Mesenchymal stem cell (in vitro differentiated cells and primary cell): ENCODE measurements at regions not wholly inside any gene's neighbourhood (a gene's known extent, or its start where the extent isn't known, plus 50 kb on each side); places are given as distances from the start of the nearest gene placed in this dataset.

Experiments
- DNase-seq: peaks from one replicate; pipeline ENCODE4 v3.0.0-alpha.2; 2013
- H2AFZ ChIP-seq: one replicate; pipeline ENCODE4 v1.6.1; 2013; ENCODE audit warnings: low read depth, mild to moderate bottlenecking, control low read depth, inconsistent platforms, low read length, moderate library complexity
- H2AK5ac ChIP-seq: 2 replicates; pipeline ENCODE4 v1.6.1; 2013; ENCODE audit warnings: low read length, moderate library complexity, mild to moderate bottlenecking, inconsistent platforms; ENCODE audit not compliant: severe bottlenecking
- H2BK120ac ChIP-seq: one replicate; pipeline ENCODE4 v1.6.1; 2013; ENCODE audit warnings: low read depth, mild to moderate bottlenecking, inconsistent platforms, low read length, moderate library complexity
- H2BK12ac ChIP-seq, 2 experiments: one replicate each; pipeline ENCODE4 v1.6.1; 2013; ENCODE audit warnings: inconsistent platforms in 2 of 2, low read length in 2 of 2, mild to moderate bottlenecking in 2 of 2, moderate library complexity in 2 of 2, control low read depth in 1 of 2
- H2BK15ac ChIP-seq: one replicate; pipeline ENCODE4 v1.6.1; 2013; ENCODE audit warnings: mild to moderate bottlenecking, low read depth, inconsistent platforms; ENCODE audit not compliant: poor library complexity, severe bottlenecking
- H2BK5ac ChIP-seq: 2 replicates; pipeline ENCODE4 v1.6.1; 2013; ENCODE audit warnings: low read depth, mild to moderate bottlenecking, low read length, control low read depth, inconsistent platforms; ENCODE audit not compliant: poor library complexity, severe bottlenecking
- H3K14ac ChIP-seq, 2 experiments: one replicate each; pipeline ENCODE4 v1.6.1; 2013; ENCODE audit warnings: inconsistent platforms in 2 of 2, low read length in 2 of 2, control low read depth in 1 of 2, mild to moderate bottlenecking in 1 of 2, moderate library complexity in 1 of 2
- H3K18ac ChIP-seq, 2 experiments: one replicate each; pipeline ENCODE4 v1.6.1; 2013; ENCODE audit warnings: inconsistent platforms in 2 of 2, low read length in 2 of 2, control low read depth in 1 of 2, low read depth in 1 of 2, mild to moderate bottlenecking in 1 of 2
- H3K23ac ChIP-seq, 2 experiments: one replicate each; pipeline ENCODE4 v1.6.1; 2013; ENCODE audit warnings: inconsistent platforms in 2 of 2, low read length in 2 of 2, mild to moderate bottlenecking in 2 of 2, moderate library complexity in 2 of 2, control low read depth in 1 of 2
- H3K27ac ChIP-seq: 2 replicates; pipeline ENCODE4 v1.5.1; 2013; ENCODE audit warnings: mild to moderate bottlenecking, moderate library complexity, low read length, control low read depth, inconsistent platforms; ENCODE audit not compliant: poor library complexity, severe bottlenecking
- H3K27me3 ChIP-seq, 2 experiments: 2 replicates each; pipeline versions ENCODE4 v1.6.1 to v1.7.0; 2013; ENCODE audit warnings: low read length in 2 of 2, mild to moderate bottlenecking in 2 of 2, moderate library complexity in 2 of 2, control low read depth in 1 of 2, inconsistent platforms in 1 of 2; ENCODE audit not compliant: control insufficient read depth in 1 of 2, insufficient read depth in 1 of 2
- H3K36me3 ChIP-seq, 2 experiments: 2 replicates each; pipeline versions ENCODE4 v1.6.1 to v1.7.0; 2013; ENCODE audit warnings: low read length in 2 of 2, control low read depth in 1 of 2, inconsistent platforms in 1 of 2, low read depth in 1 of 2, mild to moderate bottlenecking in 1 of 2; ENCODE audit not compliant: insufficient read depth in 2 of 2, control insufficient read depth in 1 of 2
- H3K4ac ChIP-seq, 2 experiments: one replicate each; pipeline ENCODE4 v1.6.1; 2013; ENCODE audit warnings: inconsistent platforms in 2 of 2, low read length in 2 of 2, mild to moderate bottlenecking in 2 of 2, moderate library complexity in 2 of 2, control low read depth in 1 of 2, low read depth in 1 of 2
- H3K4me1 ChIP-seq: 2 replicates; pipeline ENCODE4 v1.6.1; 2013; ENCODE audit warnings: low read depth, low read length, control low read depth; ENCODE audit not compliant: control insufficient read depth, insufficient read depth
- H3K4me2 ChIP-seq: 2 replicates; pipeline ENCODE4 v1.6.1; 2013; ENCODE audit warnings: low read length, mild to moderate bottlenecking, inconsistent platforms; ENCODE audit not compliant: poor library complexity, severe bottlenecking
- H3K4me3 ChIP-seq, 2 experiments: 2 replicates each; pipeline versions ENCODE4 v1.5.1 to v1.7.0; 2013; ENCODE audit warnings: low read length in 2 of 2, mild to moderate bottlenecking in 2 of 2, control low read depth in 1 of 2, low read depth in 1 of 2; ENCODE audit not compliant: insufficient read depth in 1 of 2
- H3K79me1 ChIP-seq: replicated peaks from 2 replicates; pipeline ENCODE4 v1.6.1; 2013; ENCODE audit warnings: mild to moderate bottlenecking, control low read depth, low read length, inconsistent platforms; ENCODE audit not compliant: poor library complexity, severe bottlenecking
- H3K9ac ChIP-seq: 2 replicates; pipeline ENCODE4 v1.7.0; 2013; ENCODE audit warnings: mild to moderate bottlenecking, low read length, moderate library complexity
- H3K9me3 ChIP-seq: 2 replicates; pipeline ENCODE4 v1.7.0; 2013; ENCODE audit warnings: mild to moderate bottlenecking, low read length; ENCODE audit not compliant: control insufficient read depth
- H4K8ac ChIP-seq: one replicate; pipeline ENCODE4 v1.6.1; 2013; ENCODE audit warnings: inconsistent platforms, mild to moderate bottlenecking, low read length, moderate library complexity
- H4K91ac ChIP-seq: one replicate; pipeline ENCODE4 v1.6.1; 2013; ENCODE audit warnings: mild to moderate bottlenecking, low read length, inconsistent platforms
- WGBS: methylation state at CpG from one replicate; pipeline ENCODE4 v1.1.7; 2013; ENCODE audit warnings: mixed read lengths; 5-methylcytosine and 5-hydroxymethylcytosine counted together

DNA sequence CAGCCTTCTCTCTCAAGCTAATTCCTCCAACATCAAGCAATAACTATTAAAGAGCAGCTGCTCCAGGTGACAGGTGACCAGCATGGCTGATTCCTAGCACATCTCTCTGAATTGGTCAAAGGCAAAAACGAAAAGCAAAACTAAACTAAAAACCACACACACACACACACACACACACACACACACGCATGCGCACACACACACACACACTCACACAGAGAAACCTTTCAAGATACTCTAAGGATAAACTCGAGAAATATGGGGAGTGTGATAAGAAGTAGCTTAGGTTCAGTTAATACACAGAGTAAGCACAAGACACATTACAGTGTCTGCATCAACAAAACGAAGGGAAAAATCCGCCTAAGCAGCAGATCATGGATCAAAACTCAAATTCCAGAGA lies 74.5 kb upstream of the FZD7 start:
- Histone ChIP-seq H3K18ac (no peak overlapping the region), H3K79me1 (no peaks in the 10 kb centered on the region), H4K8ac (no peak overlapping the region), H2AFZ (no peak overlapping the region), H3K27me3 (peaks cover 5 to 72% of the 10 kb centered on the region in 2 experiments), H2BK120ac (no peak overlapping the region), H3K4me1 (peaks cover 2% of the 10 kb centered on the region), H3K14ac (no peak overlapping the region), H3K27ac (no peak overlapping the region), H3K4me3 (no peak overlapping the region), H4K91ac (no peak overlapping the region), H2BK15ac (no peak overlapping the region), H3K4ac (no peak overlapping the region), H3K23ac (no peak overlapping the region), H3K4me2 (no peak overlapping the region), H3K36me3 (no peaks in the 10 kb centered on the region), H2AK5ac (no peak overlapping the region), H2BK12ac (no peak overlapping the region), H3K9ac (no peak overlapping the region), H3K9me3 (no peaks in the 10 kb centered on the region), H2BK5ac (no peak overlapping the region)
- 75% methylated on average over 2 of the region's 6 CpGs for WGBS
- DNase-seq: no peak

DNA sequence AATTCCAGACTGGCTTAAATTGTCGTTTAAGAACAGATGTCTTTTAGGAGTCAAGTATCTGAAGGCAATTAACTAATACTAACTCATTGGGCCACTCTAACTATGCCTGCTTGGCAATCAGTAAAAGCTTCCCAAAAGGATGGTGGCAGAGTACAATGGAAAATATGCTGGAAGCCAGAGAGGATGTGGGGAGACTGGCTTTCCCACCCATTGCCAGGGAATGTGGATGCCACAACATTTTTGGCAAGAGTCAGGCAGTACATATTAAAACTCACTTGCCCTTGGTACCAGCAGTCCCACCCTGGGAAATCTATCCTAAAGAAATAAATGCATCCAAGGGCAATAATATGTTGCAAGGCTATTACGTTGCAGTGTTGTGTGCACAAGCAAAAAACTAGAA lies 74.0 kb upstream of the FZD7 start:
- Histone ChIP-seq H4K8ac (no peak overlapping the region), H3K36me3 (no peaks in the 10 kb centered on the region), H3K18ac (no peak overlapping the region), H2BK12ac (no peak overlapping the region), H3K27ac (no peak overlapping the region), H3K79me1 (no peaks in the 10 kb centered on the region), H2BK5ac (no peak overlapping the region), H3K27me3 (peaks cover 5 to 72% of the 10 kb centered on the region in 2 experiments), H3K4me3 (no peak overlapping the region), H3K4me2 (no peak overlapping the region), H2AK5ac (no peak overlapping the region), H3K4me1 (peaks cover 2% of the 10 kb centered on the region), H2AFZ (no peak overlapping the region), H2BK120ac (no peak overlapping the region), H3K23ac (no peak overlapping the region), H4K91ac (no peak overlapping the region), H3K14ac (no peak overlapping the region), H2BK15ac (no peak overlapping the region), H3K9ac (no peak overlapping the region), H3K4ac (no peak overlapping the region), H3K9me3 (no peaks in the 10 kb centered on the region)
- DNase-seq: no peak
- 95% methylated on average over 2 of the region's 2 CpGs for WGBS

DNA sequence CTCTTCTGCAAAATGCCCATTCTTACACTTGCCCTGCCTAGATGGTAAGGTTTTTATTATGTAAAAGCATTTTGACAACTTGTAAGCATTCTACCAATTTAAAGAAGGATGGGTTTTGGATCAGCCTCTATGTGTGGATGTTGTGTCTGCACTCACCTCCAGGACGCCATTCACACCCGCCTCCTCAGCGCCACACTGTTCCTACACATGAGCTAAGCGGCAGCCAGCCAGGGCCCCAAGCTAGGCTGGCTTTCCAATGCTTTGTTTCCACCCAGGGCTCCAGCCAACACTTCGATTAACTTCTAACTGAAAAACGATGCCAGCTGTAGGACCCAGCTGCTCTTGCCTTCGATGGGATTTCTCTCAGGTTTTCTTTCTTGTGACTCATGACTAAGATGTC lies 73.3 kb upstream of the FZD7 start:
- Histone ChIP-seq H2BK15ac (no peak overlapping the region), H3K23ac (no peak overlapping the region), H3K27me3 (peaks cover 5 to 72% of the 10 kb centered on the region in 2 experiments), H3K9me3 (no peaks in the 10 kb centered on the region), H3K4ac (no peak overlapping the region), H3K14ac (no peak overlapping the region), H4K91ac (no peak overlapping the region), H3K27ac (no peak overlapping the region), H2BK12ac (no peak overlapping the region), H3K4me3 (no peak overlapping the region), H2BK5ac (no peak overlapping the region), H3K4me2 (no peak overlapping the region), H3K79me1 (no peaks in the 10 kb centered on the region), H3K36me3 (no peaks in the 10 kb centered on the region), H3K9ac (no peak overlapping the region), H3K18ac (no peak overlapping the region), H3K4me1 (peaks cover 2% of the 10 kb centered on the region), H2AK5ac (no peak overlapping the region), H2BK120ac (no peak overlapping the region), H4K8ac (no peak overlapping the region), H2AFZ (no peak overlapping the region)
- WGBS: 93% methylated on average over 7 of the region's 7 CpGs
- DNase-seq: no peak

DNA sequence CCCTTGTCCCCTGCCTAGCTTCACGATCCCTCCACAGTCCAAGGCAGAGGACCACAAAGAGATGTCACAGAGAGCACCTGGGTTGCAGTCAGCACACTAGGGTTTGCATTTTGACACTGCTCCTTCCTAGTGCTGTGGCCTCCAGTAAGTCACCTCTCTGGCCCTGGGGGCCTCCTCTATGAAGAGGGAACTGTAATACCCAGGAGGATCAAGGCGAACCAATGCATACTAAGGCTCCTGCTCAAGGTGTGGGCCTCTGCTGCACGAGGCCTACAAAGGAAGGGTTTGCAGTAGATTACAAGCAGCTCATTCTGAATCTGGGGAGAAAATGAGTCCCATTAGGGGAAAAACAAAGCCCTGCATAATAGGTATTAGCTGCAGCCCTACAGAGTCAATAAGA lies 72.3 kb upstream of the FZD7 start:
- Histone ChIP-seq H3K9ac (no peak overlapping the region), H3K36me3 (no peaks in the 10 kb centered on the region), H3K4me3 (no peak overlapping the region), H3K4me2 (no peak overlapping the region), H3K9me3 (no peaks in the 10 kb centered on the region), H3K23ac (no peak overlapping the region), H2BK5ac (no peak overlapping the region), H3K79me1 (no peaks in the 10 kb centered on the region), H2BK15ac (no peak overlapping the region), H2BK120ac (no peak overlapping the region), H3K4me1 (no peaks in the 10 kb centered on the region), H3K4ac (no peak overlapping the region), H3K14ac (no peak overlapping the region), H3K27ac (no peak overlapping the region), H4K8ac (no peak overlapping the region), H3K18ac (no peak overlapping the region), H3K27me3 (peaks cover 3 to 74% of the 10 kb centered on the region in 2 experiments), H2BK12ac (no peak overlapping the region), H2AFZ (no peak overlapping the region), H2AK5ac (no peak overlapping the region), H4K91ac (no peak overlapping the region)
- DNase-seq: no peak
- 98% methylated on average over 3 of the region's 3 CpGs for WGBS
